ENCODE measurements at regions not wholly inside any gene's neighbourhood (a gene's known extent, or its start where the extent isn't known, plus 50 kb on each side); places are given as distances from the start of the nearest gene placed in this dataset.

- WGBS, 2 donors: 91% methylated on average over 14 to 17 of the region's 17 CpGs
- Histone ChIP-seq H3K36me3 (no peaks in the 10 kb centered on the region), H3K4me1 (peaks cover 0 to 5% (median 0%) of the 10 kb centered on the region in 4 donors), H3K27me3 (peaks cover 0 to 21% of the 10 kb centered on the region in 2 donors), H3K4me3 (no peak overlapping the region), H3K27ac (no peak overlapping the region), H3K9me3 (no peaks in the 10 kb centered on the region)
- TF ChIP-seq, protein P1, sequence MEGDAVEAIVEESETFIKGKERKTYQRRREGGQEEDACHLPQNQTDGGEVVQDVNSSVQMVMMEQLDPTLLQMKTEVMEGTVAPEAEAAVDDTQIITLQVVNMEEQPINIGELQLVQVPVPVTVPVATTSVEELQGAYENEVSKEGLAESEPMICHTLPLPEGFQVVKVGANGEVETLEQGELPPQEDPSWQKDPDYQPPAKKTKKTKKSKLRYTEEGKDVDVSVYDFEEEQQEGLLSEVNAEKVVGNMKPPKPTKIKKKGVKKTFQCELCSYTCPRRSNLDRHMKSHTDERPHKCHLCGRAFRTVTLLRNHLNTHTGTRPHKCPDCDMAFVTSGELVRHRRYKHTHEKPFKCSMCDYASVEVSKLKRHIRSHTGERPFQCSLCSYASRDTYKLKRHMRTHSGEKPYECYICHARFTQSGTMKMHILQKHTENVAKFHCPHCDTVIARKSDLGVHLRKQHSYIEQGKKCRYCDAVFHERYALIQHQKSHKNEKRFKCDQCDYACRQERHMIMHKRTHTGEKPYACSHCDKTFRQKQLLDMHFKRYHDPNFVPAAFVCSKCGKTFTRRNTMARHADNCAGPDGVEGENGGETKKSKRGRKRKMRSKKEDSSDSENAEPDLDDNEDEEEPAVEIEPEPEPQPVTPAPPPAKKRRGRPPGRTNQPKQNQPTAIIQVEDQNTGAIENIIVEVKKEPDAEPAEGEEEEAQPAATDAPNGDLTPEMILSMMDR (IDR thresholded peaks at IDR 0.05): no peak
- no peak for TF ChIP-seq POLR2A (IDR thresholded peaks at IDR 0.05)
- no peak for DNase-seq (ENCODE audit: low spot score in 2 of 2)
Measured at GRCh38 chr14:100659345-100660001, 67.2 kb upstream of the DLK1 start.

GRCh38 chr14:100660498-100660881 lies 66.2 kb upstream of the DLK1 start:
- no peaks in the 10 kb centered on the region for H3K9me3 ChIP-seq
- WGBS, 2 donors: 82 to 86% methylated on average over 6 of the region's 6 CpGs
- H3K27ac ChIP-seq: no peak overlapping the region

DNA sequence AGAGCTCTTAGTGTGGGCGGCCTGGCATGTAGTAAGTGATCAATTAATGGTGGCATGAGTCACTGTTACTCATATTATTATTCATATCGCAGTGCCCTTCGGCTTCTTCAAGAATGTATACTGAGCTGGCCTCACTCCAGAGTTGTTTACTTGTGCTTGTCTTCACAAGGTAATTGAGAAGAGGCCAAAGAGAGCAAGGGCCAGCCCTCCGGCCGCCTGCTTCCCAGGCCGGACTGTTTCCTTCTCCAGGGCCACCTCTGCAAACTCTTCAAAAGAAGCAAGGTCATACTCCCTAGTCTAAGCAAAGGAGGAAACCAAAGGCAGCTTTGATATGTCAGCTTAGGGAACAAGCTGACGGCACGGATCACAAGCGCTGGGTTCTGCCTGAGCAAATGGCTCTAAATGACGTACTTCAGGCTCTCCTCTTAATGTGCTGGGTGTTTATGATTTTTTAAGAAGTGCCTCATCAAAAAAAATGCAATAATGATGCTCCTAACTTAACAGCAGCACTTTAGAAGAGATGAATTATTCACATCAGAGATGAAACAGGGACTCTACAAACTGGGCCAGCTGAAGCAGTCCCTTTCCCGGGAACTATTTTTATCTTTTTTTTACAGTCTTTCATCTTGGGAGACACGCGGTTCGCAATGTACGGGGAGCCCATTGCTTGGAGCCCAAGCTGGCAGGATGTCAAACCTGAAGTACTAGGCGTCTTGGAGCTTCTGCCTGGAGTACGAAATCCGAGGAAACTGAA lies 65.6 kb upstream of the DLK1 start:
- DNase-seq (ENCODE audit: low spot score in 2 of 2): no peak
- Histone ChIP-seq H3K4me3 (no peak overlapping the region), H3K27me3 (peaks cover 0 to 20% of the 10 kb centered on the region in 2 donors), H3K27ac (no peak overlapping the region), H3K9me3 (no peaks in the 10 kb centered on the region), H3K36me3 (no peaks in the 10 kb centered on the region), H3K4me1 (peaks cover 0 to 12% (median 0%) of the 10 kb centered on the region in 4 donors)
- TF ChIP-seq EP300 (IDR thresholded peaks at IDR 0.05) (no peak), POLR2A (IDR thresholded peaks at IDR 0.05) (no peak)
- TF ChIP-seq, protein P1 (IDR thresholded peaks at IDR 0.05): no peak
- WGBS, 2 donors: 75 to 76% methylated on average over 18 of the region's 18 CpGs

More at GRCh38 chr14:100660498-100660881, 66.2 kb upstream of the DLK1 start:
- H3K36me3 ChIP-seq: no peaks in the 10 kb centered on the region
- H3K4me3 ChIP-seq: no peak overlapping the region
- peaks cover 0 to 9% (median 0%) of the 10 kb centered on the region in 4 donors for H3K4me1 ChIP-seq
- TF ChIP-seq, protein P1 (IDR thresholded peaks at IDR 0.05): no peak
- TF ChIP-seq POLR2A (IDR thresholded peaks at IDR 0.05) (no peak), EP300 (IDR thresholded peaks at IDR 0.05) (no peak)
- no peak for DNase-seq (ENCODE audit: low spot score in 2 of 2)
- peaks cover 0 to 20% of the 10 kb centered on the region in 2 donors for H3K27me3 ChIP-seq

DNA sequence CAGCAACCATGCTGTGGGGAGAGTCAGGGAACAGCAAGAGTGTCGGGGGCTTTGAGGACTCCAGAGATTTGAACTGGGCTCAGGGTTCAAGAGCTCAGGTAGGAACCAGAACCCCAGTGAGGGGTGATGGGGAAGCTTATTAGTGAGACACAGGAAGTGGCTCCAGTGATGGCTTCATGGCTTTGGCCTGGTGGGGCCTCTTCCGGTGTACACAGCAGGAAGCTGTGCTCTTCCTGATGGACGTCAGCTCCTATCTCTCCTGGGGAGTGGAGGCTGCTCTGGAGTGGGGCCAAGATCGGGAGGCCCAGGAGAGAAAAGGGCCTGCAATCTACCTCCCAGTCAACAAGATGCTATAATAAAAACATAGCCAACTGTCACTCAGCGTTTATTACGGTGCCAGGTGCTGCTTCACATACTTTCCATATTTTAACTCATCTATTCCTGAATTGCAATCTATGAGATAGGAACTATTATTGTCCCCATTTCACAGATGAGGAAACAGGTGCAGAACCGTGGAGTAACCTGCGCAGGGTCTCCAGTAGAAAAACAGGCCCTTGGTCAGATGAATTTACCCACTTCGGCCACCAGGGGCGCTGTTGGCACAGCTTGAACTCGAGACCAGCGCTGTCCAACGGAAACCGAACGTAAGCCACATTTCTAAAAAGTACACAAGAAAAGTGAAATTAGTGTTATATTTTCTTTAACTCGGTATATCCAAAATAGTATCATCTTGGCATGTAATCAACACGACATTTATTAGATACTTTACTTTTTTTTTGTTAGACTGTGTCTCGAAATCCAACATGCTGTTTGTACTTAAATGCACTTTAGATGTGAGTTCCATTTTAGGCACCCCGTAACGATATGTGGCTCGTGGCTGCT lies 63.6 kb upstream of the DLK1 start:
- peaks cover 0 to 12% (median 0%) of the 10 kb centered on the region in 4 donors for H3K4me1 ChIP-seq
- no peaks in the 10 kb centered on the region for H3K9me3 ChIP-seq
- no peak overlapping the region for H3K27ac ChIP-seq
- 34 to 36% methylated on average over 21 of the region's 21 CpGs for WGBS, 2 donors
- TF ChIP-seq EP300 (IDR thresholded peaks at IDR 0.05): no peak
- TF ChIP-seq, protein P1 (IDR thresholded peaks at IDR 0.05): peak; percentile 80 to 88 (median 85)
- H3K4me3 ChIP-seq: no peak overlapping the region
- H3K27me3 ChIP-seq: peaks cover 0 to 37% of the 10 kb centered on the region in 2 donors
- no peaks in the 10 kb centered on the region for H3K36me3 ChIP-seq
- DNase-seq (ENCODE audit: low spot score in 2 of 2): peak; percentile 48 to 60

All from tibial nerve (tissue), 4 donors.